ENCODE measurements at regions not wholly inside any gene's neighbourhood (a gene's known extent, or its start where the extent isn't known, plus 50 kb on each side); places are given as distances from the start of the nearest gene placed in this dataset.

GRCh38 chr12:65754744-65755595, 69.3 kb upstream of the HMGA2 start:
- Histone ChIP-seq H3K4me2 (no peak overlapping the region), H3K4me1 (ENCODE audit: insufficient read depth) (no peaks in the 10 kb centered on the region), H3K9me3 (ENCODE audit: low read depth) (no peaks in the 10 kb centered on the region), H4K20me1 (ENCODE audit: insufficient read depth, poor library complexity, severe bottlenecking) (no peaks in the 10 kb centered on the region), H2AFZ (no peak overlapping the region), H3K9me2 (replicated peaks; ENCODE audit: insufficient read depth) (no peaks in the 10 kb centered on the region), H3K4me3 (no peak overlapping the region), H3K36me3 (replicated peaks; ENCODE audit: insufficient read depth, low read depth) (no peaks in the 10 kb centered on the region), H3K27ac (no peak overlapping the region), H3K27me3 (peaks cover 4% of the 10 kb centered on the region), H3K79me2 (no peaks in the 10 kb centered on the region)
- TF ChIP-seq, protein P1, sequence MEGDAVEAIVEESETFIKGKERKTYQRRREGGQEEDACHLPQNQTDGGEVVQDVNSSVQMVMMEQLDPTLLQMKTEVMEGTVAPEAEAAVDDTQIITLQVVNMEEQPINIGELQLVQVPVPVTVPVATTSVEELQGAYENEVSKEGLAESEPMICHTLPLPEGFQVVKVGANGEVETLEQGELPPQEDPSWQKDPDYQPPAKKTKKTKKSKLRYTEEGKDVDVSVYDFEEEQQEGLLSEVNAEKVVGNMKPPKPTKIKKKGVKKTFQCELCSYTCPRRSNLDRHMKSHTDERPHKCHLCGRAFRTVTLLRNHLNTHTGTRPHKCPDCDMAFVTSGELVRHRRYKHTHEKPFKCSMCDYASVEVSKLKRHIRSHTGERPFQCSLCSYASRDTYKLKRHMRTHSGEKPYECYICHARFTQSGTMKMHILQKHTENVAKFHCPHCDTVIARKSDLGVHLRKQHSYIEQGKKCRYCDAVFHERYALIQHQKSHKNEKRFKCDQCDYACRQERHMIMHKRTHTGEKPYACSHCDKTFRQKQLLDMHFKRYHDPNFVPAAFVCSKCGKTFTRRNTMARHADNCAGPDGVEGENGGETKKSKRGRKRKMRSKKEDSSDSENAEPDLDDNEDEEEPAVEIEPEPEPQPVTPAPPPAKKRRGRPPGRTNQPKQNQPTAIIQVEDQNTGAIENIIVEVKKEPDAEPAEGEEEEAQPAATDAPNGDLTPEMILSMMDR (IDR thresholded peaks at IDR 0.05; ENCODE audit: poor library complexity): no peak
- TF ChIP-seq EZH2 (IDR thresholded peaks at IDR 0.05; ENCODE audit: borderline replicate concordance) (no peak), EZH2phosphoT487 (IDR thresholded peaks at IDR 0.05; ENCODE audit: low read depth, severe bottlenecking, unreplicated experiment) (no peak)
- DNase-seq (ENCODE audit: low spot score): no peak
- 23% methylated on average over 8 of the region's 8 CpGs for WGBS (ENCODE audit: low lambda C conversion rate, missing lambda C conversion rate)

GRCh38 chr12:65755596-65755978, 68.7 kb upstream of the HMGA2 start:
- Histone ChIP-seq H3K4me2 (no peak overlapping the region), H3K9me2 (replicated peaks; ENCODE audit: insufficient read depth) (no peaks in the 10 kb centered on the region), H3K27ac (no peak overlapping the region), H3K4me1 (ENCODE audit: insufficient read depth) (no peaks in the 10 kb centered on the region), H3K36me3 (replicated peaks; ENCODE audit: insufficient read depth, low read depth) (no peaks in the 10 kb centered on the region), H3K27me3 (peaks cover 4% of the 10 kb centered on the region), H3K9me3 (ENCODE audit: low read depth) (no peaks in the 10 kb centered on the region), H2AFZ (no peak overlapping the region), H3K4me3 (no peak overlapping the region), H3K79me2 (no peaks in the 10 kb centered on the region), H4K20me1 (ENCODE audit: insufficient read depth, poor library complexity, severe bottlenecking) (no peaks in the 10 kb centered on the region)
- no peak for DNase-seq (ENCODE audit: low spot score)
- WGBS (ENCODE audit: low lambda C conversion rate, missing lambda C conversion rate): 50% methylated on average over 4 of the region's 4 CpGs
- no peak for TF ChIP-seq EZH2phosphoT487 (IDR thresholded peaks at IDR 0.05; ENCODE audit: low read depth, severe bottlenecking, unreplicated experiment)
- TF ChIP-seq, protein P1 (IDR thresholded peaks at IDR 0.05; ENCODE audit: poor library complexity): no peak
- TF ChIP-seq EZH2 (IDR thresholded peaks at IDR 0.05; ENCODE audit: borderline replicate concordance): no peak

DNA sequence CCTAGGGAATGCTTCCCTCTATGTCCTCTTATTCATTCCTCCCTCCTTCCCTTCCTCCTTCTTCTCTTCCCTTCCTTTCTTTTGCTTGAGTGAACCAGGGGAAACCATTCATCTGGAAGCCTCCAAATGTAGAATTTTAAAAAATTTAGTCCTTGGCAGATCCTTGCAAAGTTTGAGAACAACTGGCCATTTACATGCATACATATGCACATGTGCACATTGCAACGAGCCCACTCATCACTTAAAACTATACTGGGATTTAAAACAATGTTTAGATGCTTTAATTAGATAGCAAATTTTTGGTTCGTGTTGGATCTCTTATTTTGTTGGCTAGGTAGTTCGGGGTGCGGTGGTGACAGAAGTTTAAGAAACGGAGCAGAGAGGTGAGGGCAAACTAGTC, 68.0 kb upstream of the HMGA2 start:
- WGBS (ENCODE audit: low lambda C conversion rate, missing lambda C conversion rate): 92% methylated on average over 5 of the region's 5 CpGs
- H3K4me1 ChIP-seq (ENCODE audit: insufficient read depth): no peaks in the 10 kb centered on the region
- no peak overlapping the region for H3K4me3 ChIP-seq
- H2AFZ ChIP-seq: no peak overlapping the region
- no peaks in the 10 kb centered on the region for H3K36me3 ChIP-seq (replicated peaks; ENCODE audit: insufficient read depth, low read depth)
- H3K79me2 ChIP-seq: no peaks in the 10 kb centered on the region
- DNase-seq (ENCODE audit: low spot score): no peak
- no peaks in the 10 kb centered on the region for H3K9me3 ChIP-seq (ENCODE audit: low read depth)
- no peaks in the 10 kb centered on the region for H3K9me2 ChIP-seq (replicated peaks; ENCODE audit: insufficient read depth)
- peaks cover 4% of the 10 kb centered on the region for H3K27me3 ChIP-seq
- H3K4me2 ChIP-seq: no peak overlapping the region
- H3K27ac ChIP-seq: no peak overlapping the region
- TF ChIP-seq, protein P1 (IDR thresholded peaks at IDR 0.05; ENCODE audit: poor library complexity): no peak
- TF ChIP-seq EZH2phosphoT487 (IDR thresholded peaks at IDR 0.05; ENCODE audit: low read depth, severe bottlenecking, unreplicated experiment): no peak
- TF ChIP-seq EZH2 (IDR thresholded peaks at IDR 0.05; ENCODE audit: borderline replicate concordance): no peak
- H4K20me1 ChIP-seq (ENCODE audit: insufficient read depth, poor library complexity, severe bottlenecking): no peaks in the 10 kb centered on the region

All from hepatocyte (in vitro differentiated cells).